Astrocyte (in vitro differentiated cells and primary cell): ENCODE measurements at regions not wholly inside any gene's neighbourhood (a gene's known extent, or its start where the extent isn't known, plus 50 kb on each side); places are given as distances from the start of the nearest gene placed in this dataset.

Experiments used
- DNase-seq: peaks from one replicate; pipeline ENCODE4 v3.0.0-alpha.2; 2010; ENCODE audit warnings: low read depth
- FAIRE-seq: peaks from 2 replicates; lab custom pipeline; 2011; peaks lifted over from hg19 to GRCh38; lab: Jason Lieb, UNC
- H2AFZ ChIP-seq: 2 replicates; pipeline ENCODE4 v1.6.0; 2012; ENCODE audit warnings: low read depth, low read length, inconsistent platforms
- H3K27ac ChIP-seq: 2 replicates; pipeline ENCODE4 v1.5.1; 2011; ENCODE audit warnings: low read depth, low read length, inconsistent platforms
- H3K27me3 ChIP-seq: 2 replicates; pipeline ENCODE4 v1.6.0; 2011; ENCODE audit warnings: low read length, inconsistent platforms; ENCODE audit not compliant: insufficient read depth
- H3K36me3 ChIP-seq: 2 replicates; pipeline ENCODE4 v1.5.1; 2011; ENCODE audit warnings: low read length, inconsistent platforms; ENCODE audit not compliant: insufficient read depth
- H3K4me1 ChIP-seq: 2 replicates; pipeline ENCODE4 v1.5.1; 2011; ENCODE audit warnings: low read length, inconsistent platforms; ENCODE audit not compliant: insufficient read depth
- H3K4me2 ChIP-seq: 2 replicates; pipeline ENCODE4 v1.6.0; 2012; ENCODE audit warnings: low read length, inconsistent platforms
- H3K4me3 ChIP-seq: 2 replicates; pipeline ENCODE4 v1.5.1; 2011; ENCODE audit warnings: low read depth, mild to moderate bottlenecking, low read length, inconsistent platforms; ENCODE audit not compliant: insufficient read depth
- H3K79me2 ChIP-seq: 2 replicates; pipeline ENCODE4 v1.6.0; 2012; ENCODE audit warnings: mild to moderate bottlenecking, low read length, inconsistent platforms; ENCODE audit not compliant: insufficient read depth
- H3K9ac ChIP-seq: 2 replicates; pipeline ENCODE4 v1.6.0; 2012; ENCODE audit warnings: mild to moderate bottlenecking, low read length, inconsistent platforms
- H3K9me3 ChIP-seq: 2 replicates; pipeline ENCODE4 v1.5.1; 2012; ENCODE audit warnings: low read depth, mild to moderate bottlenecking, low read length, inconsistent platforms; ENCODE audit not compliant: insufficient read depth
- H4K20me1 ChIP-seq: 2 replicates; pipeline ENCODE4 v1.6.0; 2012; ENCODE audit warnings: low read length, inconsistent platforms; ENCODE audit not compliant: insufficient read depth
- H3K27ac Mint-ChIP-seq: one replicate; pipeline ENCODE4 v1.8.0; 2021; ENCODE audit warnings: mild to moderate bottlenecking, mixed read lengths; ENCODE audit not compliant: unreplicated experiment
- H3K27me3 Mint-ChIP-seq: one replicate; pipeline ENCODE4 v1.8.0; 2021; ENCODE audit warnings: low read depth, mixed read lengths; ENCODE audit not compliant: unreplicated experiment
- H3K36me3 Mint-ChIP-seq: one replicate; pipeline ENCODE4 v1.8.0; 2021; ENCODE audit warnings: low read depth, mixed read lengths; ENCODE audit not compliant: unreplicated experiment
- H3K4me1 Mint-ChIP-seq: one replicate; pipeline ENCODE4 v1.8.0; 2021; ENCODE audit warnings: low read depth, mixed read lengths; ENCODE audit not compliant: unreplicated experiment
- H3K4me3 Mint-ChIP-seq: one replicate; pipeline ENCODE4 v1.8.0; 2021; ENCODE audit warnings: mild to moderate bottlenecking, moderate library complexity, mixed read lengths; ENCODE audit not compliant: unreplicated experiment
- H3K9me3 Mint-ChIP-seq: one replicate; pipeline ENCODE4 v1.8.0; 2021; ENCODE audit warnings: mild to moderate bottlenecking, mixed read lengths; ENCODE audit not compliant: unreplicated experiment
- CTCF ChIP-seq: IDR thresholded peaks from 2 replicates; pipeline ENCODE4 v1.5.1; 2011; ENCODE audit warnings: low read depth, mild to moderate bottlenecking, inconsistent platforms, low read length, moderate library complexity; ENCODE audit not compliant: insufficient read depth
- EZH2 ChIP-seq: IDR thresholded peaks from 2 replicates; pipeline ENCODE4 v1.6.1; 2012; ENCODE audit warnings: mild to moderate bottlenecking, low read length, inconsistent platforms; ENCODE audit not compliant: insufficient read depth

GRCh38 chr10:16120563-16120962 lies 260.3 kb upstream of the MINDY3 start:
- H3K9ac ChIP-seq: no peak overlapping the region
- no peaks in the 10 kb centered on the region for H3K4me1 Mint-ChIP-seq
- no peaks in the 10 kb centered on the region for H4K20me1 ChIP-seq
- H3K79me2 ChIP-seq: no peaks in the 10 kb centered on the region
- H3K36me3 ChIP-seq: no peaks in the 10 kb centered on the region
- H3K36me3 Mint-ChIP-seq: no peaks in the 10 kb centered on the region
- H3K4me2 ChIP-seq: no peak overlapping the region
- no peak overlapping the region for H3K27ac ChIP-seq
- no peak for TF ChIP-seq CTCF
- TF ChIP-seq EZH2: no peak
- no peaks in the 10 kb centered on the region for H3K4me1 ChIP-seq
- H2AFZ ChIP-seq: no peak overlapping the region
- H3K4me3 Mint-ChIP-seq: no peak overlapping the region
- no peak overlapping the region for H3K4me3 ChIP-seq
- FAIRE-seq (no peak), DNase-seq (no peak)
- H3K9me3 Mint-ChIP-seq: no peaks in the 10 kb centered on the region
- no peaks in the 10 kb centered on the region for H3K27me3 ChIP-seq
- peaks cover 2% of the 10 kb centered on the region for H3K27me3 Mint-ChIP-seq
- H3K27ac Mint-ChIP-seq: no peak overlapping the region
- no peaks in the 10 kb centered on the region for H3K9me3 ChIP-seq

- Histone ChIP-seq H3K36me3 (no peaks in the 10 kb centered on the region), H3K9me3 (no peaks in the 10 kb centered on the region), H3K4me1 (no peaks in the 10 kb centered on the region), H3K9ac (no peak overlapping the region), H4K20me1 (no peaks in the 10 kb centered on the region), H3K27me3 (no peaks in the 10 kb centered on the region), H3K79me2 (no peaks in the 10 kb centered on the region), H2AFZ (no peak overlapping the region), H3K4me2 (no peak overlapping the region), H3K4me3 (no peak overlapping the region), H3K27ac (no peak overlapping the region)
- Mint-ChIP-seq H3K4me1 (no peaks in the 10 kb centered on the region), H3K36me3 (no peaks in the 10 kb centered on the region), H3K27me3 (no peaks in the 10 kb centered on the region), H3K9me3 (no peaks in the 10 kb centered on the region), H3K4me3 (no peak overlapping the region), H3K27ac (no peak overlapping the region)
- no peak for TF ChIP-seq CTCF
- no peak for TF ChIP-seq EZH2
- DNase-seq (no peak), FAIRE-seq (no peak)
These were observed 281.2 kb upstream of the MINDY3 start for GRCh38 chr10:16141499-16141898.

- Histone ChIP-seq H3K4me3 (no peak overlapping the region), H3K79me2 (no peaks in the 10 kb centered on the region), H3K27me3 (no peaks in the 10 kb centered on the region), H3K9me3 (no peaks in the 10 kb centered on the region), H3K9ac (no peak overlapping the region), H4K20me1 (no peaks in the 10 kb centered on the region), H3K4me1 (no peaks in the 10 kb centered on the region), H2AFZ (no peak overlapping the region), H3K4me2 (no peak overlapping the region), H3K36me3 (no peaks in the 10 kb centered on the region), H3K27ac (no peak overlapping the region)
- FAIRE-seq (no peak), DNase-seq (no peak)
- Mint-ChIP-seq H3K4me1 (no peaks in the 10 kb centered on the region), H3K27me3 (no peaks in the 10 kb centered on the region), H3K27ac (no peak overlapping the region), H3K4me3 (no peak overlapping the region), H3K9me3 (peaks cover 2% of the 10 kb centered on the region), H3K36me3 (no peaks in the 10 kb centered on the region)
- no peak for TF ChIP-seq CTCF
- no peak for TF ChIP-seq EZH2
These were observed 286.7 kb upstream of the MINDY3 start for GRCh38 chr10:16146993-16147392.
